Spleen (tissue), 7 donors: ENCODE measurements at regions not wholly inside any gene's neighbourhood (a gene's known extent, or its start where the extent isn't known, plus 50 kb on each side); places are given as distances from the start of the nearest gene placed in this dataset.
A peak's percentile ranks its signal among the peaks of the same experiment; 100 is the strongest.

Experiments used
- CTCF ChIP-seq, 11 experiments: fragments of 200-600 bp in 7 of 11; fragments of 450-650 bp in 4 of 11; sonication (generic) in 4 of 11; IDR thresholded peaks in 8 of 11; conservative IDR thresholded peaks in 3 of 11; 1 replicate in 7 of 11; 2 replicates in 4 of 11; pipeline versions ENCODE4 v1.4.0 to v1.8.0; 2016 to 2021; ENCODE audit warnings: antibody characterized with exemption in 11 of 11, inconsistent platforms in 4 of 11, mild to moderate bottlenecking in 1 of 11
- POLR2A ChIP-seq, 3 donors: fragments of 450-650 bp; IDR thresholded peaks; one replicate each; pipeline ENCODE4 v1.5.1; 2017; ENCODE audit warnings: antibody characterized with exemption in 3 of 3, mild to moderate bottlenecking in 1 of 3
- donor health status: DM: no; HTN: no; CAD: no; lungs with moderate emphysema.
- donor health status: DM: no; HTN: no; CAD: no.
- donor health status: DM: no; HTN: no; CAD: no.

- TF ChIP-seq CTCF (IDR thresholded peaks at IDR 0.05 in 8 of 11, conservative IDR thresholded peaks at IDR 0.05 in 3 of 11) (peak in 8 of 11 experiments; percentile 7 to 28 (median 22)), POLR2A (IDR thresholded peaks at IDR 0.05) (no peak)
Observed at GRCh38 chr11:29333993-29334775, 682.6 kb downstream of the KCNA4 start.
